Glomerular endothelial cell (primary cell): ENCODE measurements at regions not wholly inside any gene's neighbourhood (a gene's known extent, or its start where the extent isn't known, plus 50 kb on each side); places are given as distances from the start of the nearest gene placed in this dataset.
A peak's percentile ranks its signal among the peaks of the same experiment; 100 is the strongest.

Experiments
- DNase-seq: peaks from one replicate; pipeline ENCODE4 v3.0.0-alpha.2; 2011; ENCODE audit warnings: low read depth, low spot score; ENCODE audit errors: extremely low read depth

DNA sequence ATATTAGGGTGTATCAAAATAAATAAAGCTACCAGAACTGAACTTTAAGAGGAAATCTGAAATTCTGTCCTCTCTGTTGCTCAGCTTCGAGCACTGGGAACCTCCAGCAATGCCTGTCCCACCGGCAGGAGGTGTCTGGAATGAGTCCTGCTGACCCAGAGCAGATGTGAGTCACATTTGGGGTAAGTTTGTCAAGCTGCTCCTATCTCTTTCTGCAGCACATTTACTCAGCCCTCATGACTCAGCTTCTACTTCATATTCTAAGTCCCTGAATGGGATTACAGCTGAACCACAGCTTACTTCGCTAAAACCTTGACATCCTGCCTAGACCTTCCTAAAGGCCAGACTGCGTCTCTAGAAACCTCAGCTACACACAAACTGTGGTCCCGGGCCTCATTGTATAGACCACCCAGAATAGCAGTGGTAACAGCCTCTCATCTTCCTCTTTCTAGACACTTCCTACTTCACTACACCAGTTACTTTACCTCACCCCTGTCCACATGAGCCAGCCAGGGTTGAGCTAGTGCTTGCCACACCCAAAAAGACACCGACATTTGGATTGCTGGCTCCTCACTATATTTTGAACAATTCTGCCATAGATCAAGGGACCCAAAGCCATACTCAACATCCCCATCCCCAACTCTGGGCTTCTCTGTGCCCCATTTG is 109.6 kb upstream of the TMCO5A start:
- peak; percentile 39 for DNase-seq

DNA sequence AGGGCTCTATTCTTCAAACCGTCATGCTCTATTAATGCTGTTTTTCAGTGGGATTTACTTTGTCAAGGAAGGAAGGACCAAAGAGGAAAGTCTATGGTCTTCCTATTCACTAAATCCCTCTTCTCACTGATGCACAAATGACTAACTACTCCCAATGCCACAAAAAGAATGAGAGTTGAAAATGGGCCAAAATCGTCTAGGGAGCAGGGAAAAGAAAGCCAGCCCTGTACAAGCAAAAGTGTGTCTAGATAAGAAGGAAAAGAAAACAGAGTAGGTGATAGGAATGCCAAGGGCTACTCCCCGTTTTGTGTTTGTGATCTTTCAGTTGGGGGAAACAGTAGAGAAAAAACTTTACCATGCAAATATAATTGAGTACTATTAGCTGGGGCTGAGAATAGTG is 97.2 kb upstream of the TMCO5A start:
- DNase-seq, result no peak

DNA sequence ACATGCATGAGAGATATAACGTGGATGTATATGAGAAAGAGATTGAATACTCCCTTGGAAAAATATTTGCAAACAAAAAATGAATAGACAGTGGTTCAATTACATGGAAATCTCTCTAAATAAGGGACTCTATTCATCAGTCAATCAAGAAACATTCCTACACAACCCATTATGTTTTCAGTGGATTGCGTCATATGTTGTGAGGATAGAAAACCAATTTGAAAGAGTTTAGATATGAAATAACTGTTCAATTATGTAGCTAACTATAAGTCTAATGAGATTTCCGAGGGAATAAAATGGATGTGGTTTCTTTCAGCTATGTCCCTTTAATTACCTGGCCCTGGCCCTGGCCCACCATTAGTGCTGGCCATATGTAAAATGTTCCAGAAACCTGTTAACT is 86.7 kb upstream of the TMCO5A start:
- no peak for DNase-seq

DNA sequence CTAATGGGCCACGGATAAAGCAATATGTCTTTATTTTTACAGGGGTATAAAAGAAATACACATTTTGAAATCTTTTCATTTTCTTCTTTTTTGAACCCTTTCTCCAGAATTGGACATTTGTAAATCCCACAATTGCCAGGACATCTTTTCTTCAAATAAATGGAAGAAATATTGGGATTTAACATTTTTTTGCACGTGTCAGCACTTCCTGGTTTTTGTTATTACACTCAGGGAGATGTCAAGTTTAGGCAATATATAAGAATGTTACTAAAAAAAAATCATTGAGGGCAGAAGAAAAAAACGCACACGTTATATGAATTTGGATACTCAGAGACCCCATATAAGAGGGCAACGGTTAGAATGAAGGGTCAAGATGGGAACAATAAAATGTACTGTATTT is 78.3 kb upstream of the TMCO5A start:
- no peak for DNase-seq

DNA sequence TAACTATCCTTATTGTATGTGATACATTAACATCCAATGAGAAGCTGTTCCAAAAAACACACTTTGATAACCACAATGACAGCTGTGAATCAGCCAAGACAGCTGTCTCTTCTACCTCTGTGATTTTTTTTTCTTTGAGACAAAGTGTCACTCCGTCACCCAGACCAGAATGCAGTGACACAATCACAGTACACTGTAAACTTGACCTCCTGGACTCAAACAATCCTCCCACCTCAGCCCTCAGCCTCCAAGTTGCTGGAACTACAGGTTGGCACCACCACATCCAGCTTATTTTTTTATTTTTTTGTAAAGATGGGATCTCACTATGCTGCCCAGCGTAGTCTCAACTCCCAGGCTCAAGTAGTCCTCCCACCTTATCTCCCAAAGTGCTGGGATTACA is 73.5 kb upstream of the TMCO5A start:
- no peak for DNase-seq

DNA sequence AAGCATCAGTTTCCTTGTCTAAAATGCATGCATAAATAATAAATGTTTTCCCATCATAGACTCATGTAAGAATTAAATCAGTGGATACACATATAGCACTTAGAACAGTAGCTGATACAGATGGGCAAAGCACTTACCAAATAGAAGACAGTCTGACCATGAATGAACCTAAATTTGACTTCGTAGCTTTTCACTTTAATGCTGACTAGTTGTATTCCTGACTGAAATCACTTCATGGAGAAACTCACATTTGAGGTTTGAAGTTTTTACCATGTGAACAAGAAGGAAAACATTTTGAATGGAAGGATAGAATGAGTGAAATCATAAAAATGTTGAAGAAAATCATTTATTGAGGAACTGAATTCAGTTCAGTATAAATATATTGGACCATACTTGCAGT is 68.8 kb upstream of the TMCO5A start:
- DNase-seq, result no peak

DNA sequence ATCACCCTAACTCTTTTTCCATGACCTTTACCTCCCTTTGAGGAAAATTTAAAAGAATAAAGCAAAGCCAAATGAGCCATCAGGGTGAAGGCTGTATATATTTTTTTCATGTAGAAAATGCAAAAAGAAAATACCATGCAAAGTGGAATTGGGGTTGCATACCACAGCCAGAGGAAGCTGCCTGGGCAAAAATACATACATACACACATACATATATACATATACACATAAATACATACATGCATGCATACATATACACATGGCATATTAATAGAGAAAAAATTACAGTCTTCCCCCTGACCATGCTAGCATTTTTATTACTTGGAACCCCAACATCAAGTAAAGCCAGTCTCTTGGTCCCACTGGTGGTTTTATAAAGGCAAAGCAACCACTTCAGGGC is 63.7 kb upstream of the TMCO5A start:
- DNase-seq, result no peak

DNA sequence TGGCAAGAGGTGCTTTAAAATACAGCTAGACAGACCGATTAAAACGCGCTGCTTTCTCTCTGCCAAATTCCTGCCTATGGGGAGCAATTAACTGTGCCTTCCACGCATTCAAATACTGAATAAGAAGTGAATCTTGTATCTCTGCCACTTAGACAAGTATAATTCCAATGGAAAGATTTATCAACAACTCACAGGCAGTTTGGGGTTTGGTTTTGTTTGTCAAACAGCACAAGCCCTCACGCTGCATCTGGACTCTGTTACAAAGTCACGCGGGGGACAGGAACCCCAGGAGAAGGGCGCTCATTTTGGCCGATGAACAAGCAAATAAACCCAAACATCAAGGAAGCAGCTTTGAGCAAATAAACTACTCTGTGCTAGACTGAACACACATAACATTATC is 61.8 kb upstream of the TMCO5A start:
- DNase-seq, result no peak

DNA sequence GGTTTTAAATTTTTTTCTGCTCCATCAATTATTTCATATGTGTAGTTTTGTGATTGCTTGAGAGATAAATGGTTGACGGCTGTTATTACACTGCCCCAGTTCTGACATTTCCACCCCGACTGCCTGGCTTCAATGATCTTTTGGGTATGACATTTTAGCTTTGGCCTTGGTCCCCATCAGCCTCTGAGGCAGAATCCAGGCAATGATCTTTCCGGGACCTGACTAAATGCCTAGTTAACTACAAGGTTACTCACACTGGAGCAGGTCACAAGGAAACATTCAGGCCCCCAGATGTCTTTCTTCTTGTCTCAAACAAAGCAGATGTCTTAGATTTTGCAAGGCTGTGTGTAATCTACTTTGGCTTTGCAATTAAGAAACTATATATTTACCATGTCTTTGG is 61.1 kb upstream of the TMCO5A start:
- no peak for DNase-seq

DNA sequence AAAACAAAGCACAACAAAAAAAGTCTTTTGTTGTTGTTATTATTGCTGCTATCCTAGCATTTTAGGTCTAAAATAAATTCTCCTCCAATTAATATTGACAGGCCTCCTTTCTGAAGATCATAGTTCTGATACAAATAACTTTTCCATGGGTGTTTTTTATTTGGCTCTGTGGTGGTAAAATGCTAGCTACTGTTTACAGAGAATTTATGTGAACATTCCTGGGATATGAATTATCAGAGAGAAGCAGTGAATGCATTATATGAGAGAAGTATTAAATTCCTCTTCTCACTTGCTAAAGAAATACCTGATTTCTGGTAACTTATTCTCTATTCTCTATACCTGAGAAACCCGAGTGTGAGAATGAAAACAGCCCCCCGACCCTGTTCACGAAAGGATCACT is 57.5 kb upstream of the TMCO5A start:
- no peak for DNase-seq

DNA sequence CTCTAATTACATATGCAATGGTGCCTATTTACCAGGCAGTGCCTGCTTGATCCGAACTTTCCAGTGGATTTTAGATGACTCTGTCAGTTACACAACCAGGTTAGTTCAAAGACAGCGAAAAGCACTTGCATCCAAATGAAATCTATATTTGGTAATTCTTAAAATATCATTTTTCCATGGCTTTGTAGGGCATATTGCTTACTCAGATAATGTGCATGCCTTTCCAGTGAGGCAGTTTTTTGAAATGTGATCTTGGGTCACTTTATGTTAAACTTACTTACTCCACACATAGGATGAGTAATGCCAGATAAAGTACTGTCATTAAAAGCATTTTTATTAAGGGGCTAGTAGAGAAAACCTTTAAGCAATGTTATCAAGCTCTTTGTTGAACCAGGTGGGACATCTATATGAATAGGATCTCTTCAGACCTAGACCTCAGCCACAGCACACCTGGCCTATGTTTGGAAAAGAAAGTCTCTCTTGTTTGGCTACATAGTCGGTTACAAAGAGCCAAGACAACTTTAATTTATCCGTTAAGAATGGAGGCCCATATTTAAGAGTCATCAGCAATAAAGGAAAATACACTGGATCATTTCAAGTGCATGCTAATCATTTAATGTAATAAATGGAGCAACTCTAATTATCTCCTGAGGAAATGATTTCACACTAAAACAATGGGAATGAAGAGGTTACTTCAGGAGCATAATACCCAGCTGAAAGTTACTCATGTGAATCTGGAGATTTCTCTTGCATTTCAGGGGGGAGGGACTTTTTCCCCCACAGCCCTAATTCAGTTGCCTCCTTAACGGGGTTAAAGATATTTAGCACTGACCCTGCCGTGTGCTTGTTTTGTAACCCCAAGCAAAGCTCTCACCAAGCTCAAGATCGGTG is 56.3 kb upstream of the TMCO5A start:
- no peak for DNase-seq

DNA sequence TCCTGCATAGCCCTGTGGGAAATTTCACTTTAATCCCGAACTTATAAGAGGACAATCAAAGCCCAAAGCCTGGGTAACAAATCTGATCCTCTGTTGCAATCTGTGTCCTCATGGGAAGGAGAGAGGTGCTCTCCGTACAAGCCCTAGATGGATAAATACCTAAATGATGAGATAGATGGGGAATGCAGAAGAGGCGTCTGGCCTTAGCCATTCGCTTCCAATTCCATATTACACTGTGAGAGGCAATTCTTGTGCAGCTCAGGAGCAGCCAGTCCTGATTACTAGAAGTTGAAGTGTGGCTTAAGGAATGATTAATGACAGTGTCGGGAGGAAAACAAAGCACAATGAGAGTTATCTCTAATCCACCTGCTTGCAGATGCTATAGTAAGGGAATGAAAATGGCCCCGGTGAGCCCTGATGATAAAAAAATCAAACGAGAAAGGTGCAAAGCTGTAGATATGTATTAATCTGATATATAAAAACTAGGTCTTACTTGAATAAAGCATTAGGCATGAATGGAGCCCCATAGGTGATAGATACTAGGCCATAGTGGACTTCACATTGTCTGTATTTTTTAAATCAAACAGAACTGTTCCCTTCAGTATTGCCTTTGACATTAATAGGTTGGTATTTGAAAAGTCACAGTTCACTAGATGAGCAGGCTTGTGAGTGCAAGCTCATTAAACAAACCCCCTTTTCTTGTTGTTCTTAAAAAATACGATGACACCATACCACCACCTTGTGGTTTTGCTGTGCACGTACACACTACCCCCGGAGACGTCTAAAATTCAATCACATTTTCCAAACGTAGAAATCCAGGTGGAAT is 54.2 kb upstream of the TMCO5A start:
- peak; percentile 23 for DNase-seq

DNA sequence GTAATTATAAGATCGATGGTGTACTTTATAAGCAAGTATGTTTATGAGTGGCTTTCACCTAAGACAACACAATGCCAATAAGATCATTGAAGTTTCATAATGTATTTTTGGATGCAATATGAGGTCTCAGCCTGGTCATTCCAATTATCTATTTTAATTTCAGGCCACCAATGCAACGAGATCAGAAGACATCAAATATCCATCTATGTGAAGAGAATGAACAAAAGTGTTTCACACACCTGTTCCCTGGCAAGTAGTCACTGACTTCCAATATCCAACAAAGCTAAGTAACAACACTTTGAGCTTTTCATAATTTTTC is 53.6 kb upstream of the TMCO5A start:
- DNase-seq, result no peak

DNA sequence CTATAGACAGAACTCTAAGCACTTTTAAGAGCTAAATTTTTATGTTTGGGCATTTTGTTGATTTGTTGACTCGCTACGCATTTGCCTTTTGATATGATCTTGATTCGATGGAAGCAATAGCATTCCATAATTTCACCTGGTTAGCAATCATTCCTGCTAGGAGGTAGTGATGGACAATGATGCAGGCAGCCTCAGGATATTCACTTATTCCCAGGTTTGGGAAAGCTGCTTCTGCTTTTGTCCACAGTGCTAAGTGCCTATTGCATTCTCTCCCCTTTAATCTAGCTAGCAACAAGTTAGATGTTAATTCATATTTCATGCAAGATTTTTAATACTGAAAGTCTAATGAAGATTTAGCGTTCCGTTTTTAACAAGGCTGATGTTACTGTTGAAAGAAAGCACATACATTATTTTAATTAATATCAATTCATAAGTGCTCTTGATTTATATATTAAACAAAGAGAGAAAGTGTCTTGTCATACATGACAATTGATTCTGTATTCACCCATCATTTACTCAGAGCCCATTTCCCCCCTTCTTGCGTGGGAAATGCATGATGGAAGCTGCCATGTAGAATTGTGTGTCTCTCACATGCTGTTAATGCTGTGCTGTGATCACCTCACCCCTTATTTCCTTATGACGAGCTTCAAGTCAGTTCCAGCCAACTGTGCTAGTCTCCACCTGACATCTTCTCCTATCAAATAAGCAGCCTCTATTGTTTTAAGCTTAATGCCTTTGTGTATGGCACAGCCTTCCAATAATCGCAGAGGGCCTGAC is 53.0 kb upstream of the TMCO5A start:
- DNase-seq, result no peak

DNA sequence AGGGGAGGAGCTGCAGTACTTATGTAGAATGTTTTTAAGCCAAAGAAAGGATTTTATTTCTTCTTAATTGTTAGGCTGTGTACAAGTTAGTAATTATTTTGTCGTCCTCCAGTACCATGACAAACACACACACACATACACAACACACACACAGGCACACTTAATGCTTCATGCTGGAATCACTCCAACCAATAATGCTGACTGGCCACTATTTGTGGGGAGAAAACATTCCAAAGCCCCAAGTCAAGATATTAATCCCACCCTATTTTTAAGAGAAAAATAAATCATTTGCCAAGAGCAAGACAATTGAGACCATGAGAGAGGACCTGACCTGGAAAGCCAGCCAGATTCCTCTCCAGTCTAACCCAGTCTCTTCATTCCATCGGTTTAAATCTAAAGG is 51.8 kb upstream of the TMCO5A start:
- DNase-seq, result no peak
